ENCODE measurements at regions not wholly inside any gene's neighbourhood (a gene's known extent, or its start where the extent isn't known, plus 50 kb on each side); places are given as distances from the start of the nearest gene placed in this dataset.

DNA sequence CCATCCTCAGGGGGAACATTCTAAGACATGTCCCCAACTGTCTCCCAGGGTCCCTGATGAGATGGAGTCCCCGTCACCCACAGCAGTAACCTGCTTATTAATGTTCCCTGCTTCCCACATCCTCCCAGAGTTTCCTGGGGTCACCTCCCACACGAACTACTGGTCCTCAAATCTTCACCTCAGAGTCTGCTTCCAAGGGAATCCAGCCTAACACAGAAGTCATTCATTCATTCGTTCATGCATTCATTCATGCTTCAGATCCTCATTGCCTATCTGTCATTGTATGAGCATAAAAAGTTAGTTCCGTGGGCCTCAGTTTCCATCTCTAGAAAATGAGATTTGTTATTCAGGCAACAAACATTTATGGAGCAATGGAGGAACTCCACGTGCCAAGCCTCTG is 516.2 kb downstream of the SHQ1 start:
- Histone ChIP-seq H3K9me3 (no peaks in the 10 kb centered on the region), H3K36me3 (no peaks in the 10 kb centered on the region), H3K27me3 (no peaks in the 10 kb centered on the region), H3K4me3 (no peak overlapping the region), H3K27ac (no peak overlapping the region), H3K4me1 (peaks cover 0 to 32% (median 5%) of the 10 kb centered on the region in 4 donors)
- no peak for TF ChIP-seq POLR2A (IDR thresholded peaks at IDR 0.05)
- TF ChIP-seq EP300 (IDR thresholded peaks at IDR 0.05), result no peak
- no peak for TF ChIP-seq CTCF (IDR thresholded peaks at IDR 0.05)
- no peak for DNase-seq (ENCODE audit: low spot score in 2 of 2)
- 88 to 93% methylated on average over 5 of the region's 5 CpGs for WGBS, 2 donors

GRCh38 chr3:72331076-72331475 is 517.2 kb downstream of the SHQ1 start:
- TF ChIP-seq POLR2A (IDR thresholded peaks at IDR 0.05) (no peak), EP300 (IDR thresholded peaks at IDR 0.05) (no peak), CTCF (IDR thresholded peaks at IDR 0.05) (no peak)
- no peaks in the 10 kb centered on the region for H3K36me3 ChIP-seq
- no peaks in the 10 kb centered on the region for H3K27me3 ChIP-seq
- H3K27ac ChIP-seq, result no peak overlapping the region
- H3K4me1 ChIP-seq, result peaks cover 0 to 22% (median 0%) of the 10 kb centered on the region in 4 donors
- no peak overlapping the region for H3K4me3 ChIP-seq
- no peak for DNase-seq (ENCODE audit: low spot score in 2 of 2)
- no peaks in the 10 kb centered on the region for H3K9me3 ChIP-seq
- 73 to 78% methylated on average over 6 of the region's 6 CpGs for WGBS, 2 donors

DNA sequence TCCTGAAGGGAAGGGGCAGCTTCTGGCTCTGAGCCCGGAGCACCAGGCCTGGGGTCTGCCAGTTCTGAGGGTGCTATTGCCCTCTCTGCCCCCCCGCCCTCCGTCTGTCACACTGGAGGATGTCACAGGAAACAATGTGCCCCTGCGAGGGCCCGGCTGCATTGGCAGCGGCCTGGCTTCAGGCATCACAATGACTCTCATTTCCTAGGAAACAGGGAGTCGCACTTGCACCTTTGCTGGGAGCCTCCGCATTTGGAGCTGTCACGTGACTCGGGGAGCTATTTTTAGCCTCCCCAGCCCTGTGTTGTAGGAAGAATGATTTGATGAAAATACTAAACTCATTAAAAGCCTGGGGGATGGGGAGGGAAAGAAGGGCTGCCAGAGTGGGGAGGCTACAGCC is 518.9 kb downstream of the SHQ1 start:
- no peaks in the 10 kb centered on the region for H3K27me3 ChIP-seq
- H3K36me3 ChIP-seq, result no peaks in the 10 kb centered on the region
- peaks cover 0 to 5% (median 0%) of the 10 kb centered on the region in 4 donors for H3K9me3 ChIP-seq
- H3K4me3 ChIP-seq, result no peak overlapping the region
- 20 to 24% methylated on average over 10 of the region's 10 CpGs for WGBS, 2 donors
- H3K4me1 ChIP-seq, result peaks cover 0 to 11% (median 0%) of the 10 kb centered on the region in 4 donors
- TF ChIP-seq CTCF (IDR thresholded peaks at IDR 0.05), result no peak
- no peak overlapping the region for H3K27ac ChIP-seq
- DNase-seq (ENCODE audit: low spot score in 2 of 2), result no peak

DNA sequence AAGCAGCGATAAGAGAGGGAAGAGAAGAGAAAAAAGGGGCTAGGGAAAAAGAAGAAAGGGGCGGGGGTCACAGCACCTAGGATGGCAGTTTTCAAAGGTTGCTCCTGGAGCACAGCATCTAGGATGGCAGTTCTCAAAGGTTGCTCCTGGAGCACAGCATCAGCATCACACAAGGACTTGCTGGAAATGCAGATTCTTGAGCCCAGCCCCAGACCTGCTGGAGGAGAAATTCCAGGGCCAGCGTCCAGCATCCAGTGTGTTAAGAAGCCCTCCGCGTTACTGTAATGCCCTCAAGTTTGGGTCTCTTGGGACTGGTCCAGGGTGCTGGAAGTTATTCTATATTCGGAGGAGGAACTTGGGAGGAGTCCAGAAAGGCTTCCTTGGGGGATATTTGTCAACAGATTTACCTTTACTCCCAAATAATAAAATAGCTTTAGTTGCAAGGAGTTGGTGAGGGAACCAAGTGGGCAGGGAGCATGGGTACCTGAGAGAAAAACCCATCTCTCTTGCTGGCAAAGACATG is 519.4 kb downstream of the SHQ1 start:
- Histone ChIP-seq H3K4me3 (no peak overlapping the region), H3K27me3 (no peaks in the 10 kb centered on the region), H3K27ac (no peak overlapping the region), H3K36me3 (no peaks in the 10 kb centered on the region), H3K4me1 (peaks cover 0 to 11% (median 0%) of the 10 kb centered on the region in 4 donors), H3K9me3 (peaks cover 0 to 5% (median 0%) of the 10 kb centered on the region in 4 donors)
- 57 to 59% methylated on average over 6 of the region's 6 CpGs for WGBS, 2 donors
- DNase-seq (ENCODE audit: low spot score in 2 of 2), result no peak
- no peak for TF ChIP-seq POLR2A (IDR thresholded peaks at IDR 0.05)
- TF ChIP-seq EP300 (IDR thresholded peaks at IDR 0.05), result no peak
- no peak for TF ChIP-seq CTCF (IDR thresholded peaks at IDR 0.05)

GRCh38 chr3:72327008-72327407 is 521.2 kb downstream of the SHQ1 start:
- Histone ChIP-seq H3K27me3 (no peaks in the 10 kb centered on the region), H3K9me3 (peaks cover 0 to 5% (median 0%) of the 10 kb centered on the region in 4 donors), H3K4me3 (no peak overlapping the region), H3K4me1 (peaks cover 0 to 11% (median 0%) of the 10 kb centered on the region in 4 donors), H3K36me3 (no peaks in the 10 kb centered on the region), H3K27ac (no peak overlapping the region)
- DNase-seq (ENCODE audit: low spot score in 2 of 2), result no peak
- TF ChIP-seq EP300 (IDR thresholded peaks at IDR 0.05) (no peak), POLR2A (IDR thresholded peaks at IDR 0.05) (no peak), CTCF (IDR thresholded peaks at IDR 0.05) (no peak)
- WGBS, 2 donors, result 96% methylated on average over 5 of the region's 5 CpGs
